Progenitor cell of endocrine pancreas (in vitro differentiated cells): ENCODE measurements at regions not wholly inside any gene's neighbourhood (a gene's known extent, or its start where the extent isn't known, plus 50 kb on each side); places are given as distances from the start of the nearest gene placed in this dataset.

ENCODE experiments used
- DNase-seq: peaks from one replicate; pipeline ENCODE4 v3.0.0; 2021; ENCODE audit warnings: low spot score; ENCODE audit not compliant: unreplicated experiment
- H3K27ac Mint-ChIP-seq: 2 replicates; pipeline ENCODE4 v1.8.0; 2021; ENCODE audit warnings: mild to moderate bottlenecking, moderate library complexity, mixed read lengths
- H3K27me3 Mint-ChIP-seq: 2 replicates; pipeline ENCODE4 v1.8.0; 2021; ENCODE audit warnings: mixed read lengths
- H3K36me3 Mint-ChIP-seq: 2 replicates; pipeline ENCODE4 v1.8.0; 2022; ENCODE audit warnings: mixed read lengths; ENCODE audit not compliant: insufficient read depth
- H3K4me1 Mint-ChIP-seq: 2 replicates; pipeline ENCODE4 v1.8.0; 2021; ENCODE audit warnings: low read depth, mixed read lengths
- H3K4me3 Mint-ChIP-seq: 2 replicates; pipeline ENCODE4 v1.8.0; 2021; ENCODE audit warnings: low read depth, mild to moderate bottlenecking, moderate library complexity, mixed read lengths
- H3K9me3 Mint-ChIP-seq: 2 replicates; pipeline ENCODE4 v1.8.0; 2021; ENCODE audit warnings: low read depth, mixed read lengths
- TF ChIP-seq, protein P1 (sequence below): fragments of 200-600 bp; sonication (generic); IDR thresholded peaks from one replicate; pipeline ENCODE4 v1.5.0; 2021; ENCODE audit warnings: antibody characterized with exemption, mild to moderate bottlenecking; ENCODE audit not compliant: unreplicated experiment

DNA sequence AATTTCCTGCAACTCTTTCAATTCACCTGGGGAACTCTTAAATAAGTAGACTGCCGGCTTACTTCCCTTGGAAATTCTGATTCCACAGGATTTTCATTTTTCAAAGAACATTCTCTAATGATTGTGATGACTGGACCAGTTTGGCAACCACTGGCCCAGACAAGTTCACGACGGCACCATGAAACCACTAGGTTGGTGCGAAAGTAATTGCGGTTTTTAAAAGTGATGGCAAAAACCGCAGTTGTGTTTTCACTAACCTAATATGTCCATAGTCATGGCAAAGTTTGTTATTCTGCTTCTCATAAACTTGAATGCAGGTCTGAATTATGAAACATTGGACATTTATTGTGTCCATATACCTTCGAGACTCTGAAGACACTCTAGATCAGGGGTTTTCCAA lies 317.2 kb downstream of the IRX1 start:
- H3K36me3 Mint-ChIP-seq = no peaks in the 10 kb centered on the region
- peaks cover 2% of the 10 kb centered on the region for H3K9me3 Mint-ChIP-seq
- no peak overlapping the region for H3K27ac Mint-ChIP-seq
- H3K4me3 Mint-ChIP-seq = no peak overlapping the region
- TF ChIP-seq, protein P1, sequence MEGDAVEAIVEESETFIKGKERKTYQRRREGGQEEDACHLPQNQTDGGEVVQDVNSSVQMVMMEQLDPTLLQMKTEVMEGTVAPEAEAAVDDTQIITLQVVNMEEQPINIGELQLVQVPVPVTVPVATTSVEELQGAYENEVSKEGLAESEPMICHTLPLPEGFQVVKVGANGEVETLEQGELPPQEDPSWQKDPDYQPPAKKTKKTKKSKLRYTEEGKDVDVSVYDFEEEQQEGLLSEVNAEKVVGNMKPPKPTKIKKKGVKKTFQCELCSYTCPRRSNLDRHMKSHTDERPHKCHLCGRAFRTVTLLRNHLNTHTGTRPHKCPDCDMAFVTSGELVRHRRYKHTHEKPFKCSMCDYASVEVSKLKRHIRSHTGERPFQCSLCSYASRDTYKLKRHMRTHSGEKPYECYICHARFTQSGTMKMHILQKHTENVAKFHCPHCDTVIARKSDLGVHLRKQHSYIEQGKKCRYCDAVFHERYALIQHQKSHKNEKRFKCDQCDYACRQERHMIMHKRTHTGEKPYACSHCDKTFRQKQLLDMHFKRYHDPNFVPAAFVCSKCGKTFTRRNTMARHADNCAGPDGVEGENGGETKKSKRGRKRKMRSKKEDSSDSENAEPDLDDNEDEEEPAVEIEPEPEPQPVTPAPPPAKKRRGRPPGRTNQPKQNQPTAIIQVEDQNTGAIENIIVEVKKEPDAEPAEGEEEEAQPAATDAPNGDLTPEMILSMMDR = no peak
- H3K4me1 Mint-ChIP-seq = peaks cover 3% of the 10 kb centered on the region
- peaks cover 16% of the 10 kb centered on the region for H3K27me3 Mint-ChIP-seq
- DNase-seq = no peak

DNA sequence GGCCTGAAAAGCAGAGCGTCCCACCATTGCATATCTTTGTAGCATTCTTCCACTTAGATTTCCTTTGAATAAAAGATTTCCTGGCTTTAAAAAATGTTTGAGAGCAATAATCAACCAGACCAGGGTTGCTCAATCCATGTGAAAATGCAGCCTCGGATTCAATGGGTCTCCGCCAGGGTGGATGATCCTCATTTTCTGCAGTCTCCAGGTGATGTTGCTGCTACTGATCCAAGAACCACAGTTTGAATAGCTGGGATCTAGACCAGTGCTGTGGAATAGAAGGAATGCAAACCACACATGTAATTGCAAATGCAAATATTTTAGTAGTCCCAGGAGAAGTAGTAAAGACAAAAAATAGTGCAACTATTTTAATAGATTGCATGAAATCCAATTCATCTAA lies 317.6 kb downstream of the IRX1 start:
- TF ChIP-seq, protein P1 = no peak
- no peak overlapping the region for H3K4me3 Mint-ChIP-seq
- H3K4me1 Mint-ChIP-seq = peaks cover 3% of the 10 kb centered on the region
- peaks cover 12% of the 10 kb centered on the region for H3K27me3 Mint-ChIP-seq
- H3K36me3 Mint-ChIP-seq = no peaks in the 10 kb centered on the region
- H3K27ac Mint-ChIP-seq = no peak overlapping the region
- peaks cover 2% of the 10 kb centered on the region for H3K9me3 Mint-ChIP-seq
- DNase-seq = no peak

GRCh38 chr5:3925022-3925421 lies 329.4 kb downstream of the IRX1 start:
- H3K27ac Mint-ChIP-seq = no peak overlapping the region
- peaks cover 6% of the 10 kb centered on the region for H3K9me3 Mint-ChIP-seq

GRCh38 chr5:3925935-3926334 lies 330.3 kb downstream of the IRX1 start:
- Mint-ChIP-seq H3K27ac (no peak overlapping the region), H3K4me1 (peaks cover 27% of the 10 kb centered on the region), H3K4me3 (no peak overlapping the region), H3K36me3 (no peaks in the 10 kb centered on the region), H3K27me3 (peaks cover 27% of the 10 kb centered on the region), H3K9me3 (no peaks in the 10 kb centered on the region)
- TF ChIP-seq, protein P1 = no peak
- DNase-seq = no peak

More at GRCh38 chr5:3925022-3925421, 329.4 kb downstream of the IRX1 start:
- Mint-ChIP-seq H3K4me1 (peaks cover 27% of the 10 kb centered on the region), H3K36me3 (no peaks in the 10 kb centered on the region), H3K27me3 (peaks cover 27% of the 10 kb centered on the region), H3K4me3 (no peak overlapping the region)
- TF ChIP-seq, protein P1 = no peak
- no peak for DNase-seq

DNA sequence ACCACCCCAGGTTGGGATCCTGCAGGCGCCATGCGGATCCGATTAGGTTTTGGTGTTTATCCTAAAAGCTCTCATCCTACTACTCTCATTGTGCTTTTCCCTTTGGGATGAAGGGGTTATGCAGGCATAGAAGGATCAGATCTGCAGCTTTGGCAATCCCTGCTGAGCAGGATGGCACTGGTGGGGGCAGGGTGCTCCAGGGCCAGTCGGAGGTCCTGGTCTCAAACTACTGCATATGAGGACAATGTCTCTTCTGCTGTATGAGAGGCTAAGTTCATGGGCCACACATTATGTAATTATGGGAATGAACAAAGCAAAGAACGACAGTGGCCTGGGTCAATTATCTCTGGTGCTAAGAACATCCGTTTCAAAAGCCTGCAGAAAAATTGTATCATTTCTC lies 334.2 kb downstream of the IRX1 start:
- H3K4me3 Mint-ChIP-seq = no peak overlapping the region

More for the DNA sequence above, 334.2 kb downstream of the IRX1 start:
- peaks cover 8% of the 10 kb centered on the region for H3K4me1 Mint-ChIP-seq
- no peaks in the 10 kb centered on the region for H3K36me3 Mint-ChIP-seq
- H3K27me3 Mint-ChIP-seq = peaks cover 28% of the 10 kb centered on the region
- TF ChIP-seq, protein P1 = no peak
- no peak overlapping the region for H3K27ac Mint-ChIP-seq
- H3K9me3 Mint-ChIP-seq = no peaks in the 10 kb centered on the region
- no peak for DNase-seq
